ENCODE measurements at regions not wholly inside any gene's neighbourhood (a gene's known extent, or its start where the extent isn't known, plus 50 kb on each side); places are given as distances from the start of the nearest gene placed in this dataset.

DNA sequence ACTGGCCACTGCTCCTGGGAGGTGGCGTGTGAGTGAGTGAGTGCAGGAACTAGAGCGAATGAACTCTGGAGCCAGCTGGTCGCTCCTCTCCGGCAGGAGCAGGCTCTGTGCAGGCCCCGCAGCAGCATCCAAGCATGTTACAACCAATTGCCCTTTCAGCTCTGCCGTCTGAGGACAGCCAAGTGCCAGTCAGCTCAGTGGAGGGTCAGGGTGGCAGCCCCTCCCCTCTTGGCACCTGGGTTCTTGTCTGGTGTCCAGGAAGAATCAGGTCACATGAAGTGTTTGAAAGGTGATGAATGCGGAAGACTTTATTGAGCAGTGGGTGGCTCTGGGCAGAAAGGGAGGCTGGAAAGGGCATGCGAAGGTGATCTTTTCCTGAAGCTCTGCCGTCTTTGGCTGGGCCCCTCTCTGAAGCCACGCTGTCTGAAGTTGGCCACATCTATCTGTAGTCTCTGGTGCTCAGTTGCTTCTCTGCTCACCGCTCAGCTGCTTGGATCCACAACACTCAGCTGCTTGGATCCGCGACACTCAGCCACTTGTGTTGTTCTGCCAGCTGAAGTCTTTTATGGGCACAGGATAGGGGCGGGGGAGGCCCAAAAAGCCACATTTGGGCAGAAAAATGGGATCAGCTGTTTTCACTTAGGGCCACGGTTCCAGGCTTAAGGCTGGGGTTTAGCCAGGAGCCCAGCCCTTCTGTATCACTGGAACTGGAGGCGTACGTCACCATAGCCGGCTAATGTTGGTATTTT lies 139.8 kb downstream of the ADSS2 start:
- DNase-seq (ENCODE audit: low read depth): no peak
- H3K4me3 ChIP-seq (ENCODE audit: low read depth, low read length): no peak overlapping the region
- TF ChIP-seq CTCF (conservative IDR thresholded peaks at IDR 0.05; ENCODE audit: low read depth, low read length): no peak

- H3K4me3 ChIP-seq (ENCODE audit: low read depth, low read length): no peak overlapping the region
- no peak for TF ChIP-seq CTCF (conservative IDR thresholded peaks at IDR 0.05; ENCODE audit: low read depth, low read length)
- no peak for DNase-seq (ENCODE audit: low read depth)
Measured at GRCh38 chr1:244313346-244313745, 138.4 kb downstream of the ADSS2 start.

DNA sequence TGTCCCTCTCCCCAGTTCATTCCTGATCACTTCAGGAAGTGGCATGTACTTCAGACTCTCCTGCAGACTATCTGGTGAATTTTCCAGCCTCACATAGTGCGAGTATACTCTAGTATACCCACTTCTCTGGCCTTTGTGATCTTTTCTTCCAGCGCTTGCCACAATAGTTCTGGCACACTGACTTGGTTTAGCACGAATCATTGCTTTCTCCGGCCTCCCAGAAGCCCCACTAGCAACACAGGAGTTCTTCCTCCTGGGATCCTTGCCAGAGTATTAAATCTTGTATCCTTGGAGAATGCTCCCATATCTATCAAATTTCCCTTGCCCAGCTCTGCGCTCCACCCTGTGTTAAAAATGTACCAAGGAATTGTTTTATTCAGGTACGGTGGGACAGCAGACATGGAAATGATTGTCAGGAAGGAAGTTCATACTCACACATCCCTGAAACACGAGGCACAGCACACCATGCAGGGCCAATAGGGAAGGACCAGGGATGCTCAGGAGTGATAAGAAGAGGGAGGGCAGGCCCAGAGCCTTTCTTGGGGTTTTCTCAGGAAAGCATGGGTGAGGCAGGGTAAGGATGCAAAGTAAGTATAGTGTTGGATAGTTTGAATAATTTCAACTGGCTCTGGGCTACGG lies 136.7 kb downstream of the ADSS2 start:
- no peak for DNase-seq (ENCODE audit: low read depth)
- H3K4me3 ChIP-seq (ENCODE audit: low read depth, low read length): no peak overlapping the region
- no peak for TF ChIP-seq CTCF (conservative IDR thresholded peaks at IDR 0.05; ENCODE audit: low read depth, low read length)

GRCh38 chr1:244315996-244316395 lies 135.7 kb downstream of the ADSS2 start:
- no peak for TF ChIP-seq CTCF (conservative IDR thresholded peaks at IDR 0.05; ENCODE audit: low read depth, low read length)
- no peak for DNase-seq (ENCODE audit: low read depth)
- no peak overlapping the region for H3K4me3 ChIP-seq (ENCODE audit: low read depth, low read length)

- TF ChIP-seq CTCF (conservative IDR thresholded peaks at IDR 0.05; ENCODE audit: low read depth, low read length): no peak
- no peak overlapping the region for H3K4me3 ChIP-seq (ENCODE audit: low read depth, low read length)
- no peak for DNase-seq (ENCODE audit: low read depth)
Measured at GRCh38 chr1:244316407-244316806, 135.3 kb downstream of the ADSS2 start.

DNA sequence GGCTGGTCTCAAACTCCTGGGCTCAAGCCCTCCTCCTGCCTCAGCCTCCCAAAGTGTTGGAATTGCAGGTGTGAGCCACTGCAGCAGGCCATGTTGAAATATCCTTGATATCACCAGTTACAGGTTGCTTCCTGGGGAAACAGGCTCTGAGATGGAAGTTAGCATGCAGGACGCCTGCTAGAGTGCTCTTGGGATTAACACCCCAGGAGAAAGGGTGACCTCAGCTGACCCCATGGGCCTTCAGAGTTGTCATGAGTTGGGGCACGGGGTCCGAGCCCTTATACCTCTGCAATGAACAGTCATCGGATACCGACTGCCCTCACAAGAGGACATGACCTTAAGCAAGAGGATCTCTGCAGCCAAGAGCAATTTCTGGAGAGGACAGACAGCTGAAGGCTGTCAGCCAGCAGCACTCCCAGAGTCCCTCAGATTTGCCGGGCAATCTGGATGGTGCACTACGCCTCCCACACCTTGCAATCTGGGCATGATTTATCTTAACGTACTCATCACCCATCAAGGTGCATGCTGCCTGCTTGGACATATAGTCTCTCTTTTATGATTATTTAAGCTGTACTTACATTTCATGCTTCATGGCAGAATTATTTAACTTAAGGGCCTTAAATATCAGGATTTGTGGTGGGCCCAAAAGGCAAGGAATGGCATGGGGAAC lies 134.6 kb downstream of the ADSS2 start:
- DNase-seq (ENCODE audit: low read depth): no peak
- TF ChIP-seq CTCF (conservative IDR thresholded peaks at IDR 0.05; ENCODE audit: low read depth, low read length): no peak
- H3K4me3 ChIP-seq (ENCODE audit: low read depth, low read length): no peak overlapping the region
